ENCODE measurements at regions not wholly inside any gene's neighbourhood (a gene's known extent, or its start where the extent isn't known, plus 50 kb on each side); places are given as distances from the start of the nearest gene placed in this dataset.

DNA sequence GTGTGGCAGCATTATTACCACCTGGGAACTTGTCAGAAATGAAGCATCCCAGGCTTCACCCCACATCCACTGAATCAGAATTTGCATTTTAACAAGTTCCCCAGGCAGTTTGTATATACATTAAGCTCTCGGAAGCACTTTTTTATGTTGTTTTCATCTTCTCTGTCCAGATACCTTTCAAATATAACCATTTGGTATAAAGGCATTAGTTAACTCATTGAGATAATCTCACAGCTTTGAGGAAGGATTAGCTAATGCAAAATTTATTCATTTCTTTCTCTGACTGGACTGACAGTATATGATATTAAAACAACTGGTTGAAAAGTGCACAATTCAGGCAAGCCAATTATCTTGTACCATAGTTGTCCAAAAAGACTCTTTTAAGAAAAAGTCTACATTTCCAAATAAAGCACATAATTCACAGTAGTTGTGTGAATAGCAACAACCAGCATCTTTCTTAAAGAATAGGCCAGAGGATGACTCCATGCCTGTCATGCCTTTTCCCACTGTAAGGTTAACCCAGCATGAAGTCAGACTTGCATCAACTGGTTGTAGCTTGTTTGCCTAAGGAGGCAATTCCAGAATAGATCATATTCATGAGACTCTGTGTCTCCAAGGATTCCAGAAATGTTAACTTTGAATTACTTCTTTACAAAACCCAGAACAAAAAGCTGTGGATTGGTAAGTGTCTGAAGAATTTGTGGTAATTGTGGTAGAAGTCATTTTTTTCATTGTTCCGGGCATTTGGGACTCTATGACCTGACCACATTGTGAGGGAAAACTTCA is 254.3 kb upstream of the SESN3 start:
- peak; percentile 86 for DNase-seq (ENCODE audit: low read depth)

GRCh38 chr11:95483339-95483738 is 252.3 kb upstream of the SESN3 start:
- no peak for DNase-seq (ENCODE audit: low read depth)

GRCh38 chr11:95478003-95478402 is 247.0 kb upstream of the SESN3 start:
- DNase-seq (ENCODE audit: low read depth), result no peak

- DNase-seq (ENCODE audit: low read depth), result no peak
Measured at GRCh38 chr11:95469258-95469657, 238.3 kb upstream of the SESN3 start.

GRCh38 chr11:95466416-95466815 is 235.4 kb upstream of the SESN3 start:
- DNase-seq (ENCODE audit: low read depth), result no peak

DNA sequence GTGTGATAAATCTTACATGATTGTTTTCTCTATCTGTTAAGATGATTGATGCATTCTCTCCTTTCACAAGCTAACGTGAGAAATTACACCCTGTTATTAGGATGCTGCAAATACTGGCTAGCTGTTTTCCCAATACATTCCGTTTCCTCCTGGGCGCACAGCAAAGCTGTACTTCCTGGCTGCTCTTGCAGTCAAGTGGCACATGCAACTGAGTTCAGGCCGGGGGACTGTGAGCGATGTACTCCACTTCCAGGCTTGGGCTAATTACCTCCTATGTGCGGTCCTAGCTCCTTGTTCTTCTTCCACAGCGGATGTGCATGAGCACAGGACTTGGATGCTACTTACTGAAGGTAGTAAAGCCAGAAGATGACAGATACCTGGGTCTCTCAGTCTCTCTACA is 234.9 kb upstream of the SESN3 start:
- DNase-seq (ENCODE audit: low read depth), result no peak

DNA sequence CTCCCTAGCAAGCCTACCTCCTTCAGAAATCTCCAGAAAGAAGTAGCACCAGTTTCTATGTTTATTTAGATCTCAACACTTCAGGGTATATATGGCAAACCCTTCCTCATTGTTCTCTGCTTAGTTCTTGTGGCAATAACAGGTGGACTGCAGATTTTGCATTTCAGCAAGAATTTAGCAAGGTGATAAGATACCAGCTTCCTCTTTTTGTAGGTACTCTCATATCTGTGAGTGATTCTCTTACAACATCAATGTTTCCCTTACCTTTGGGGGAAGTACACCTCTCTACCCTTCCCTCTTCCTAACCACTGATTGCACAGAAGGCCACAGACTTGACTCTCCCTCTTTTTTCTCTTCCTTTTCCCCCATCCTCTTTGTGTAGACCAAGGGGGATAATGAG is 230.9 kb upstream of the SESN3 start:
- DNase-seq (ENCODE audit: low read depth), result no peak

- DNase-seq (ENCODE audit: low read depth), result no peak
Measured at GRCh38 chr11:95461348-95461747, 230.3 kb upstream of the SESN3 start.

GRCh38 chr11:95459291-95460042 is 228.5 kb upstream of the SESN3 start:
- no peak for DNase-seq (ENCODE audit: low read depth)

DNA sequence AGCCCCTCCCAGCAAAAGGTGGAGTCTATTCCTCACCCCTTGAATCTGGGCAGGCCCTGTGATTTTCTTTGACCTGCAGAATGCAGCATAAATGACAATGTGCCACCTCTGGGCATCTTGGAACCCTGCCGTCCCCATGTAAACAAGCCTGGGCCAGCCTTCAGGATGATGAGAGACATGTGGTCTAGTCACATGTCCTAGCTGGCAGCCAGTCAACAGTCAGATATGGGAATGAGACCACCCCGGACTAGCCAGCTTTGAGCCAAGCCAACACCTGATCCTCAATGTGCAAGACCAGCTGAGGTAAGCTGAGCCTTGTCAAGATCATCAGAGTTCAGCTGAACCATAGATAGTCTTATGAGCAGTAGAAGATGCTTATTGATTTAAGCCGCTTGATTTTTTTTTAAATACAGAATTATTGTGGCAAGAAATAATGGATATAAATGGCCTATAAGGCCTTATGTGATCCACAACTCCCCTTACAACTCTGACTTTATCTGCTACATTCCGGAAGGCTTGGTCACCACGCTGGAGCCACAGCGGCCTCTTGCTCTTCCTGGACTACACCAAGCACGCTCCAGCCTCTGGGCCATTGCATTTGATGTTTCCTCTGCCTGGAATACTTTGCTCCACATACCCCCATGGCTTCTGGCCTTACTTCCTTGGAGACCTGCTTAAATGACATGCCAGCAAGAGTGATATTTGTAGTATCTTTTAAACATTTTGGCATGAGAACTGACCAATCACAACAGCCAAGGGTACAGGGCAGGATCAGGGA is 225.9 kb upstream of the SESN3 start:
- DNase-seq (ENCODE audit: low read depth), result no peak

- no peak for DNase-seq (ENCODE audit: low read depth)
Measured at GRCh38 chr11:95455228-95455970, 224.4 kb upstream of the SESN3 start.

GRCh38 chr11:95453616-95454171 is 222.7 kb upstream of the SESN3 start:
- DNase-seq (ENCODE audit: low read depth), result no peak

DNA sequence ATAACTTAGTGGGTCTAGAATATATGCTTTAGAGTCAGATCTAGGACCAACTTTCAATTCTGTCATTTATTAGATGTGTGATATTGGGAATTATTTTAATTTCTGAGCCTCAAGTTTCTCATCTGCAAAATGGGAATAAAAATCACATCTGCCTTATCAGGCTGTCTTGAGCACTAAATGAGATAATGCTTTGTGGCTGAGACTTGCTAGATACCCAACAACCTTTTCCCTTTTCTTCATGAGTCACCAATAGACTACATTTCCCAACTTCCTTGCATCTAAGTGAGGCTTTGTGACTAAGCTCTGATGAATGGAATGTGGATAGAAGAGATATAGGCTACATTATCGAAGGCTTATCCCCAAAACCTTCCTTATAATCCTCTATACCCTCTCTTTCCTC is 220.7 kb upstream of the SESN3 start:
- no peak for DNase-seq (ENCODE audit: low read depth)

DNA sequence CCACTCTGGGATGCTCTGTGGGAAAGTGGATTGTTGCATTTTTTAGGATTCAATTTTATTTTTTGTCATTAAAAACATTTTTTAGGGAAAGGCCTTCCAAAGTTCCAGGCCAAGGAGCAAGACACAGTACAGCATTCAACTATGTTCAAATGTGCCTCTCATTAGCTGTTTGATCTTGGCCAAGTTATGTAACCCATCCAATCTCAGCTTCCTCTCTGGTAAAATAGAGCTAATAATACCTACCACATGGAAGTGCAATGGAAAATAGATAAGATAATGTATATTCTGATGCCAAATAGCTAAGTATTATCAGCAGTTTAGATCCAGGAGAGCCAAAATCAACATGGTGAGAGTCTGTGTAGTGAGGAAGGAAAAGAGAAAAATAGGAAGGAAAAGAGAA is 220.3 kb upstream of the SESN3 start:
- DNase-seq (ENCODE audit: low read depth), result no peak

DNA sequence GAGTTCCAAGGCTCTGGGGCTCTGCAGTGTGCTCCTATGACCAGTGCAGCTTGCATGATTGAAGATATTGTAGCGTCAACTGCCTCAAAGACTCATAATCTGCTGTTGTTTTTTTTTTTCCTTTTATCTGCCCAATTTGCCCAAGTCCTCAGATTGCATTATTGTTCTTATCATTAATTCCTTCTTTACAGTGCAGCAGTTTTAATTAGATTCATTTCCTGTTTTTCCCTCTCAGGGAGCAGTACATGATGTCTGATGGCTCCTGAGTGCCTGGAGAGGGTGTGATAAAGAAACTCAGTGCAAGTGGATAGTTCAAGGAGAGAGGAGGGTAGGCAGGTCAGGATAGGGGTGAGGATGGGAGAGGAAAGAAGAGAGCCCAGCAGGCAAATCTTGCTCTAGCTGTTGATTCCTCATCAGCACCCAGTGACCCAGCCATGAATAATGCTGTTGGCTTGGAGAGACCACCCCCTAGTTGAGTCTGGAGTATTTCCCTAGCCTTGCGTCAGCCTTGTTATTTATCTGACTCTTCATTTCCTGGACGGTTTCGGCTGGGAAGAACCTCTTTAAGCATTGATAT is 219.6 kb upstream of the SESN3 start:
- DNase-seq (ENCODE audit: low read depth), result no peak

DNA sequence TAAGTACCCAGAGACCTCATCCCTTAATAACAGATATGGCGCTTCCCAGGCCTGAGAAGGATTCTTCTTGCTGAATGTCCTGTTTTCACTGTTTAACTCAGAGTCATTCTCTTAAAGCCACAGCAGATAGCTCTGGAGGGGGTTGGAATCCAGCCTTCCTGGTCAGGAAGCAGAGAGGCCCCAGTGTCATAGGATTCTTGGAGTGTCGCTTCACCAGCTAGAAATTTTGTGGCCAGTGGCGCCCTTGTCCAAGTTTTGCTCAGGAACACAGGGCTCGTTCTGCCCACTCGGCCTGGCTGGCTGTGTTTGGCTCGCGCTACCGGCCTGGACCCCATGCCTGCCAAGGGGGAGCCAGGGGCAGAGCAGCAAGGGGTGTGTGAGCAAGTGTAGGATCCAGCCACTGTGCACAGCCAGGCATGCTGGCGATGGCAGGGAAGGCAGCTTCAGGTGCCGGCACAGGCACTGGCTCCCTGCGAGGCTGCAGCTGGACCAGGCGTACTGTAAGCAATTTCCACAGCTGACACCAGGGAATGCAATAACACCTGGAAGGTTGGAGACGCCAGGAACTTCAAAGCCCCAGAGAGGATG is 214.8 kb upstream of the SESN3 start:
- no peak for DNase-seq (ENCODE audit: low read depth)

- DNase-seq (ENCODE audit: low read depth), result no peak
Measured at GRCh38 chr11:95444309-95445241, 213.6 kb upstream of the SESN3 start.

DNA sequence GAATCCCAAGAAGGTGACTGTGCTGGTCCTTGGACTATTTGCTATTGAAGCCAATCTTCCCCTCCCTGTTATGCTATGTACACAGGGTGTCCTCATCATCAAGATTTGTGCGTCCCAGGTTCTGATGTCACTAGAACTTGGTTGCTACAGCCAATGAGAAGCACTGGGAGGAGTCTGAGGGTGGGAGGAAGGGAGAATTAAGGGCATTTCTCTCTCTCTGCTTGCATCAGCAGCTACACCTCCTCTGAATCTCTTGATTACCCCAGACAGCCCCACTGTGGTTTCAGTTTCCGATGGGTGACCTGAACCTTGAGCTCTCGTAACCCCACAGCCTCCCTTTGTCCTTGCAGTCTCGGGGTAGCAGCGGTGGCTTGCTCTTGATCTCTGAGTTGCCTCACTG is 212.4 kb upstream of the SESN3 start:
- no peak for DNase-seq (ENCODE audit: low read depth)

DNA sequence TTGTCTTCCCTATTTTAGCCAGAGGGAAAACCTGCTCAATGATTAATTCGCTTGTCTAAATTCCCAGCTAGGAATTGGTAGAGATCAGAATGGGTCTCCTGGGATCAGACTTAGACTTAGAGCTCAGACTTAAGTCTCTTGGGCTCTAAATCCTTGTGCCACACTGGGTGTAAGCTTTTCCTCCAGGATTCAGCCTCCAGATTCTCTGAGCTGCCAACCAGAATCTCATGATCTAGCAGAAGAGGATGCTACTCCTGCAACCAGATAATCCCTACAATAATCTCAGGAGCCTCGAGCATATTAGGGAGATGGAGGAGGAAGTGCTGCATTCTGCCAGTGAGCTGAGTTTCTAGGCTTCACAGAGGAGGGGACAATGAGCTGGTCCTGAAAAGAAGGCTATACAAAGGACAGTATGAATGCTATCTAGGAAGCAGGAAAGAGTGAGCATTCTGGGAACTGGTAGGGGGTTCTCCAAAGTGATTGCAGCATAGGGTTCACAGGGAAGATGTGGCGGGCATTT is 211.6 kb upstream of the SESN3 start:
- no peak for DNase-seq (ENCODE audit: low read depth)

All from GM04503 (cell line).